Mesenchymal stem cell (in vitro differentiated cells and primary cell): ENCODE measurements at regions not wholly inside any gene's neighbourhood (a gene's known extent, or its start where the extent isn't known, plus 50 kb on each side); places are given as distances from the start of the nearest gene placed in this dataset.

ENCODE experiments used
- DNase-seq: peaks from one replicate; pipeline ENCODE4 v3.0.0-alpha.2; 2013
- H2AFZ ChIP-seq: one replicate; pipeline ENCODE4 v1.6.1; 2013; ENCODE audit warnings: low read depth, mild to moderate bottlenecking, control low read depth, inconsistent platforms, low read length, moderate library complexity
- H2AK5ac ChIP-seq: 2 replicates; pipeline ENCODE4 v1.6.1; 2013; ENCODE audit warnings: low read length, moderate library complexity, mild to moderate bottlenecking, inconsistent platforms; ENCODE audit not compliant: severe bottlenecking
- H2BK120ac ChIP-seq: one replicate; pipeline ENCODE4 v1.6.1; 2013; ENCODE audit warnings: low read depth, mild to moderate bottlenecking, inconsistent platforms, low read length, moderate library complexity
- H2BK12ac ChIP-seq, 2 experiments: one replicate each; pipeline ENCODE4 v1.6.1; 2013; ENCODE audit warnings: inconsistent platforms in 2 of 2, low read length in 2 of 2, mild to moderate bottlenecking in 2 of 2, moderate library complexity in 2 of 2, control low read depth in 1 of 2
- H2BK15ac ChIP-seq: one replicate; pipeline ENCODE4 v1.6.1; 2013; ENCODE audit warnings: mild to moderate bottlenecking, low read depth, inconsistent platforms; ENCODE audit not compliant: poor library complexity, severe bottlenecking
- H2BK5ac ChIP-seq: 2 replicates; pipeline ENCODE4 v1.6.1; 2013; ENCODE audit warnings: low read depth, mild to moderate bottlenecking, low read length, control low read depth, inconsistent platforms; ENCODE audit not compliant: poor library complexity, severe bottlenecking
- H3K14ac ChIP-seq, 2 experiments: one replicate each; pipeline ENCODE4 v1.6.1; 2013; ENCODE audit warnings: inconsistent platforms in 2 of 2, low read length in 2 of 2, control low read depth in 1 of 2, mild to moderate bottlenecking in 1 of 2, moderate library complexity in 1 of 2
- H3K18ac ChIP-seq, 2 experiments: one replicate each; pipeline ENCODE4 v1.6.1; 2013; ENCODE audit warnings: inconsistent platforms in 2 of 2, low read length in 2 of 2, control low read depth in 1 of 2, low read depth in 1 of 2, mild to moderate bottlenecking in 1 of 2
- H3K23ac ChIP-seq, 2 experiments: one replicate each; pipeline ENCODE4 v1.6.1; 2013; ENCODE audit warnings: inconsistent platforms in 2 of 2, low read length in 2 of 2, mild to moderate bottlenecking in 2 of 2, moderate library complexity in 2 of 2, control low read depth in 1 of 2
- H3K27ac ChIP-seq: 2 replicates; pipeline ENCODE4 v1.5.1; 2013; ENCODE audit warnings: mild to moderate bottlenecking, moderate library complexity, low read length, control low read depth, inconsistent platforms; ENCODE audit not compliant: poor library complexity, severe bottlenecking
- H3K27me3 ChIP-seq, 2 experiments: 2 replicates each; pipeline versions ENCODE4 v1.6.1 to v1.7.0; 2013; ENCODE audit warnings: low read length in 2 of 2, mild to moderate bottlenecking in 2 of 2, moderate library complexity in 2 of 2, control low read depth in 1 of 2, inconsistent platforms in 1 of 2; ENCODE audit not compliant: control insufficient read depth in 1 of 2, insufficient read depth in 1 of 2
- H3K36me3 ChIP-seq, 2 experiments: 2 replicates each; pipeline versions ENCODE4 v1.6.1 to v1.7.0; 2013; ENCODE audit warnings: low read length in 2 of 2, control low read depth in 1 of 2, inconsistent platforms in 1 of 2, low read depth in 1 of 2, mild to moderate bottlenecking in 1 of 2; ENCODE audit not compliant: insufficient read depth in 2 of 2, control insufficient read depth in 1 of 2
- H3K4ac ChIP-seq, 2 experiments: one replicate each; pipeline ENCODE4 v1.6.1; 2013; ENCODE audit warnings: inconsistent platforms in 2 of 2, low read length in 2 of 2, mild to moderate bottlenecking in 2 of 2, moderate library complexity in 2 of 2, control low read depth in 1 of 2, low read depth in 1 of 2
- H3K4me1 ChIP-seq: 2 replicates; pipeline ENCODE4 v1.6.1; 2013; ENCODE audit warnings: low read depth, low read length, control low read depth; ENCODE audit not compliant: control insufficient read depth, insufficient read depth
- H3K4me2 ChIP-seq: 2 replicates; pipeline ENCODE4 v1.6.1; 2013; ENCODE audit warnings: low read length, mild to moderate bottlenecking, inconsistent platforms; ENCODE audit not compliant: poor library complexity, severe bottlenecking
- H3K4me3 ChIP-seq, 2 experiments: 2 replicates each; pipeline versions ENCODE4 v1.5.1 to v1.7.0; 2013; ENCODE audit warnings: low read length in 2 of 2, mild to moderate bottlenecking in 2 of 2, control low read depth in 1 of 2, low read depth in 1 of 2; ENCODE audit not compliant: insufficient read depth in 1 of 2
- H3K79me1 ChIP-seq: replicated peaks from 2 replicates; pipeline ENCODE4 v1.6.1; 2013; ENCODE audit warnings: mild to moderate bottlenecking, control low read depth, low read length, inconsistent platforms; ENCODE audit not compliant: poor library complexity, severe bottlenecking
- H3K9ac ChIP-seq: 2 replicates; pipeline ENCODE4 v1.7.0; 2013; ENCODE audit warnings: mild to moderate bottlenecking, low read length, moderate library complexity
- H3K9me3 ChIP-seq: 2 replicates; pipeline ENCODE4 v1.7.0; 2013; ENCODE audit warnings: mild to moderate bottlenecking, low read length; ENCODE audit not compliant: control insufficient read depth
- H4K8ac ChIP-seq: one replicate; pipeline ENCODE4 v1.6.1; 2013; ENCODE audit warnings: inconsistent platforms, mild to moderate bottlenecking, low read length, moderate library complexity
- H4K91ac ChIP-seq: one replicate; pipeline ENCODE4 v1.6.1; 2013; ENCODE audit warnings: mild to moderate bottlenecking, low read length, inconsistent platforms
- WGBS: methylation state at CpG from one replicate; pipeline ENCODE4 v1.1.7; 2013; ENCODE audit warnings: mixed read lengths; 5-methylcytosine and 5-hydroxymethylcytosine counted together

- Histone ChIP-seq H3K79me1 (no peaks in the 10 kb centered on the region), H3K18ac (no peak overlapping the region), H2BK120ac (no peak overlapping the region), H3K14ac (no peak overlapping the region), H4K8ac (no peak overlapping the region), H2AK5ac (no peak overlapping the region), H3K9me3 (peaks cover 14% of the 10 kb centered on the region), H2BK12ac (no peak overlapping the region), H4K91ac (no peak overlapping the region), H3K4me2 (no peak overlapping the region), H2BK15ac (no peak overlapping the region), H2BK5ac (no peak overlapping the region), H3K27ac (no peak overlapping the region), H3K36me3 (no peaks in the 10 kb centered on the region), H3K23ac (no peak overlapping the region), H3K4me1 (no peaks in the 10 kb centered on the region), H3K9ac (no peak overlapping the region), H3K4ac (no peak overlapping the region), H3K4me3 (no peak overlapping the region), H2AFZ (no peak overlapping the region), H3K27me3 (no peaks in the 10 kb centered on the region)
- WGBS: 70% methylated on average over 9 of the region's 12 CpGs
- no peak for DNase-seq
These were observed 496.4 kb downstream of the BRD1 start for GRCh38 chr22:49331223-49331815.

GRCh38 chr22:49330421-49331222 lies 497.1 kb downstream of the BRD1 start:
- Histone ChIP-seq H3K36me3 (no peaks in the 10 kb centered on the region), H3K4me1 (no peaks in the 10 kb centered on the region), H2BK5ac (no peak overlapping the region), H4K8ac (no peak overlapping the region), H2AFZ (no peak overlapping the region), H2BK120ac (no peak overlapping the region), H3K27ac (no peak overlapping the region), H3K23ac (no peak overlapping the region), H3K27me3 (no peaks in the 10 kb centered on the region), H3K18ac (no peak overlapping the region), H3K4ac (no peak overlapping the region), H4K91ac (no peak overlapping the region), H3K4me2 (no peak overlapping the region), H2BK12ac (no peak overlapping the region), H3K14ac (no peak overlapping the region), H3K79me1 (no peaks in the 10 kb centered on the region), H3K4me3 (no peak overlapping the region), H3K9me3 (peaks cover 14% of the 10 kb centered on the region), H2AK5ac (no peak overlapping the region), H2BK15ac (no peak overlapping the region), H3K9ac (no peak overlapping the region)
- no peak for DNase-seq
- 79% methylated on average over 21 of the region's 21 CpGs for WGBS

- DNase-seq: no peak
- Histone ChIP-seq H2BK120ac (no peak overlapping the region), H4K8ac (no peak overlapping the region), H4K91ac (no peak overlapping the region), H3K9me3 (peaks cover 14% of the 10 kb centered on the region), H3K23ac (no peak overlapping the region), H2BK15ac (no peak overlapping the region), H3K18ac (no peak overlapping the region), H3K4me3 (no peak overlapping the region), H2BK12ac (no peak overlapping the region), H3K4me1 (no peaks in the 10 kb centered on the region), H3K79me1 (no peaks in the 10 kb centered on the region), H3K14ac (no peak overlapping the region), H3K4me2 (no peak overlapping the region), H3K4ac (no peak overlapping the region), H3K36me3 (no peaks in the 10 kb centered on the region), H3K27ac (no peak overlapping the region), H3K27me3 (no peaks in the 10 kb centered on the region), H2BK5ac (no peak overlapping the region), H2AK5ac (no peak overlapping the region), H3K9ac (no peak overlapping the region), H2AFZ (no peak overlapping the region)
- WGBS: 67% methylated on average over 5 of the region's 5 CpGs
These were observed 498.0 kb downstream of the BRD1 start for GRCh38 chr22:49329636-49330035.

- Histone ChIP-seq H2BK5ac (no peak overlapping the region), H3K4me1 (no peaks in the 10 kb centered on the region), H3K18ac (no peak overlapping the region), H2AK5ac (no peak overlapping the region), H3K23ac (no peak overlapping the region), H3K4me3 (no peak overlapping the region), H3K9ac (no peak overlapping the region), H3K14ac (no peak overlapping the region), H3K36me3 (no peaks in the 10 kb centered on the region), H4K91ac (no peak overlapping the region), H3K4me2 (no peak overlapping the region), H4K8ac (no peak overlapping the region), H3K9me3 (peaks cover 14% of the 10 kb centered on the region), H3K27ac (no peak overlapping the region), H2BK15ac (no peak overlapping the region), H3K4ac (no peak overlapping the region), H2BK120ac (no peak overlapping the region), H3K27me3 (no peaks in the 10 kb centered on the region), H3K79me1 (no peaks in the 10 kb centered on the region), H2AFZ (no peak overlapping the region), H2BK12ac (no peak overlapping the region)
- no peak for DNase-seq
- WGBS: 71% methylated on average over 8 of the region's 8 CpGs
These were observed 498.9 kb downstream of the BRD1 start for GRCh38 chr22:49328630-49329405.
